SU-DHL-6 (cell line): ENCODE measurements at regions not wholly inside any gene's neighbourhood (a gene's known extent, or its start where the extent isn't known, plus 50 kb on each side); places are given as distances from the start of the nearest gene placed in this dataset.

ENCODE experiments used
- H2AFZ ChIP-seq: fragments of 200-600 bp; sonication (generic); 2 replicates; pipeline ENCODE4 v1.6.1; 2014; ENCODE audit warnings: low read depth, mild to moderate bottlenecking, moderate library complexity, mixed read lengths, antibody characterized with exemption, low read length; ENCODE audit not compliant: severe bottlenecking
- H3F3A ChIP-seq: fragments of 200-600 bp; shearing (Covaris generic); 2 replicates; pipeline ENCODE4 v1.6.0; 2016; ENCODE audit warnings: antibody characterized with exemption, mild to moderate bottlenecking; ENCODE audit not compliant: insufficient read depth
- H3K27ac ChIP-seq: fragments of 200-600 bp; sonication (generic); 2 replicates; pipeline ENCODE4 v1.5.1; 2016; ENCODE audit warnings: low read depth, mild to moderate bottlenecking, low read length, moderate library complexity, mixed read lengths
- H3K27me3 ChIP-seq: fragments of 200-600 bp; sonication (generic), shearing (Covaris generic); 2 replicates; pipeline ENCODE4 v1.6.0; 2014; ENCODE audit warnings: mild to moderate bottlenecking, low read length
- H3K36me3 ChIP-seq: fragments of 200-600 bp; sonication (generic); 2 replicates; pipeline ENCODE4 v1.6.1; 2014; ENCODE audit warnings: mild to moderate bottlenecking, low read length, mixed read lengths
- H3K4me2 ChIP-seq: fragments of 300-600, 200-600 bp; shearing (Covaris generic), sonication (generic); 2 replicates; pipeline ENCODE4 v1.6.0; 2014; ENCODE audit warnings: low read length, low read depth, mild to moderate bottlenecking; ENCODE audit not compliant: poor library complexity, severe bottlenecking
- H3K4me3 ChIP-seq: fragments of 200-600 bp; sonication (generic); 2 replicates; pipeline ENCODE4 v1.5.1; 2014; ENCODE audit warnings: antibody characterized with exemption, low read length, mild to moderate bottlenecking, mixed read lengths; ENCODE audit not compliant: insufficient read depth, poor library complexity, severe bottlenecking
- H3K79me2 ChIP-seq: fragments of 200-600 bp; sonication (generic); 2 replicates; pipeline ENCODE4 v1.6.1; 2014; ENCODE audit warnings: mild to moderate bottlenecking, low read length, moderate library complexity; ENCODE audit not compliant: insufficient read depth
- H3K9ac ChIP-seq: fragments of 200-600 bp; sonication (generic); 2 replicates; pipeline ENCODE4 v1.7.0; 2014; ENCODE audit warnings: mild to moderate bottlenecking, low read length
- H3K9me2 ChIP-seq: fragments of 200-600 bp; sonication (generic); replicated peaks from 2 replicates; pipeline ENCODE4 v1.6.1; 2014; ENCODE audit warnings: low read length; ENCODE audit not compliant: insufficient read depth
- H3K9me3 ChIP-seq: fragments of 200-600 bp; sonication (generic); 2 replicates; pipeline ENCODE4 v1.6.1; 2014; ENCODE audit warnings: low read length, mixed read lengths; ENCODE audit not compliant: insufficient read depth
- H4K20me1 ChIP-seq: fragments of 200-600 bp; sonication (generic); 2 replicates; pipeline ENCODE4 v1.6.1; 2014; ENCODE audit warnings: low read depth, mild to moderate bottlenecking, antibody characterized with exemption, low read length, moderate library complexity, mixed read lengths
- EZH2phosphoT487 ChIP-seq: fragments of 200-600 bp; sonication (generic), shearing (Covaris generic); conservative IDR thresholded peaks from 2 replicates; pipeline ENCODE4 v1.6.1; 2018; ENCODE audit warnings: mild to moderate bottlenecking, antibody characterized with exemption, low read length, moderate library complexity, mixed read lengths
- TF ChIP-seq, protein P1 (sequence below): fragments of 200-600 bp; sonication (generic); IDR thresholded peaks from one replicate; pipeline ENCODE4 v1.5.1; 2017; ENCODE audit warnings: antibody characterized with exemption, mild to moderate bottlenecking, low read length, moderate library complexity; ENCODE audit not compliant: insufficient read depth, poor library complexity, severe bottlenecking

DNA sequence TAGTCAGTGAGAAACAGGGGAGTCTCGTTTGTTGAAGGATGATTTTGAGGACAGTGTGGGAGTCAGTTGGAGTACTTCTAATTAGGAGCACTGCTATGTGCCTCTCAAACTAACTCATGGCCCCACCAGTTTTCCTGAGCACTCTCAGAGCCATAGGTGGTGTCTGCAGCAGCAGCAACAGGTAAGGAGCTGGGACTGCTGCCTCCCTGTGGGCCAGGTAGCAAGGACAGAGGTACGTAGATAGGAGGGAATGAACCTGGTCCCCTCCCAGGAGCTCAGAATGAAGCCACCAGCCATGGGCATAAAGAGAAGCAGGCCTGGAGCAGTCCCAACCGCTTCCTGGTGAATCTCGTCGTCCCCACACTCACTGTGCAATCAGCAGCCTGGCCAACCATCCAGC lies 183.4 kb downstream of the BUD13 start:
- Histone ChIP-seq H3K27me3 (no peaks in the 10 kb centered on the region), H3K36me3 (no peaks in the 10 kb centered on the region), H3K27ac (no peak overlapping the region), H3F3A (no peaks in the 10 kb centered on the region), H2AFZ (no peak overlapping the region), H4K20me1 (no peaks in the 10 kb centered on the region), H3K4me3 (no peak overlapping the region), H3K9me2 (no peaks in the 10 kb centered on the region; the same call in 1 of the 2 replicates), H3K4me2 (no peak overlapping the region), H3K79me2 (no peaks in the 10 kb centered on the region), H3K9ac (no peak overlapping the region), H3K9me3 (no peaks in the 10 kb centered on the region)
- TF ChIP-seq, protein P1, sequence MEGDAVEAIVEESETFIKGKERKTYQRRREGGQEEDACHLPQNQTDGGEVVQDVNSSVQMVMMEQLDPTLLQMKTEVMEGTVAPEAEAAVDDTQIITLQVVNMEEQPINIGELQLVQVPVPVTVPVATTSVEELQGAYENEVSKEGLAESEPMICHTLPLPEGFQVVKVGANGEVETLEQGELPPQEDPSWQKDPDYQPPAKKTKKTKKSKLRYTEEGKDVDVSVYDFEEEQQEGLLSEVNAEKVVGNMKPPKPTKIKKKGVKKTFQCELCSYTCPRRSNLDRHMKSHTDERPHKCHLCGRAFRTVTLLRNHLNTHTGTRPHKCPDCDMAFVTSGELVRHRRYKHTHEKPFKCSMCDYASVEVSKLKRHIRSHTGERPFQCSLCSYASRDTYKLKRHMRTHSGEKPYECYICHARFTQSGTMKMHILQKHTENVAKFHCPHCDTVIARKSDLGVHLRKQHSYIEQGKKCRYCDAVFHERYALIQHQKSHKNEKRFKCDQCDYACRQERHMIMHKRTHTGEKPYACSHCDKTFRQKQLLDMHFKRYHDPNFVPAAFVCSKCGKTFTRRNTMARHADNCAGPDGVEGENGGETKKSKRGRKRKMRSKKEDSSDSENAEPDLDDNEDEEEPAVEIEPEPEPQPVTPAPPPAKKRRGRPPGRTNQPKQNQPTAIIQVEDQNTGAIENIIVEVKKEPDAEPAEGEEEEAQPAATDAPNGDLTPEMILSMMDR, result no peak
- TF ChIP-seq EZH2phosphoT487, result no peak

DNA sequence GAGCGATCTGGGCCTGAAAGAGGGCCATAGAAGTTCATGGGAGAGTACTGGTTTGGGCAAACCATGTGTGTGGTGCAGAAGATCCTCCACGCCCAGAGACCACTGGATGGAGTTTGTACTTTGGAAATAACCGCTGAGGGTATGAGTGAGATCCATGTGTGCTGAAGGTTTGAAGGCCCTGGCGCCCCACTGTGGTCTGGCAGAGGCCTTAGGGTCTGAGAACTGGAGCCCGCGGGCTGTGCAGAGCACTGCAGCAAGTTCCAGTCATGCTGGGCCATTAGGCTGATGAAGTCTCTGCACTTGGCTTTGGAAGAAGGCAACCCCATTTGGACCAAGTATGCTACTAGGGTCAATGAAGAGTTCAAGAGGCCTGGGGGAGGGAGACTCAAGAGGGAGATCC lies 186.4 kb downstream of the BUD13 start:
- H3K79me2 ChIP-seq, result no peaks in the 10 kb centered on the region
- H3K36me3 ChIP-seq, result no peaks in the 10 kb centered on the region
- no peak overlapping the region for H3K4me2 ChIP-seq
- TF ChIP-seq EZH2phosphoT487, result no peak
- no peaks in the 10 kb centered on the region; the same call in 1 of the 2 replicates for H3K9me2 ChIP-seq
- H3K9ac ChIP-seq, result no peak overlapping the region
- H3K9me3 ChIP-seq, result no peaks in the 10 kb centered on the region
- no peaks in the 10 kb centered on the region for H4K20me1 ChIP-seq
- H3K27me3 ChIP-seq, result no peaks in the 10 kb centered on the region
- no peak overlapping the region for H2AFZ ChIP-seq
- H3F3A ChIP-seq, result no peaks in the 10 kb centered on the region
- H3K4me3 ChIP-seq, result no peak overlapping the region
- no peak overlapping the region for H3K27ac ChIP-seq

DNA sequence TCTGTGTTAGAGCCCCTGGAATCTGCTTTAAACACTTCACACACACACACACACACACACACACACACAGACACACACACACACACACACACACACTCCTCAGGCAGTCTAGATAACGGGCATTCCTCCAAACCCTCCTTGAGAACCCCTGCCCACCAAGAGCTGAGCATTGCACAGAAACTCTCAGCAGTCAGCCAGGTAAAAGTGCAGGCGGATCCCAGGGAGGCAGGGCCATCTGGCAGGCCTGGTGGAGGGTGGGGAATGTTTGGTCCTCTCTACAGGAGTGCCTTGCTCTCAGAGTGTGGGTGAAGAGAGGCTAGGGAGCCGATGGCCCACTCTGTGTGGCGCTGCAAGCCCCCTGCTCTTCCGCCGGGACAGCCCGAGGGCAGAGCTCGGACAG lies 190.2 kb downstream of the BUD13 start:
- H3K27me3 ChIP-seq, result no peaks in the 10 kb centered on the region
- no peak overlapping the region for H3K4me2 ChIP-seq
- H3K27ac ChIP-seq, result no peak overlapping the region

DNA sequence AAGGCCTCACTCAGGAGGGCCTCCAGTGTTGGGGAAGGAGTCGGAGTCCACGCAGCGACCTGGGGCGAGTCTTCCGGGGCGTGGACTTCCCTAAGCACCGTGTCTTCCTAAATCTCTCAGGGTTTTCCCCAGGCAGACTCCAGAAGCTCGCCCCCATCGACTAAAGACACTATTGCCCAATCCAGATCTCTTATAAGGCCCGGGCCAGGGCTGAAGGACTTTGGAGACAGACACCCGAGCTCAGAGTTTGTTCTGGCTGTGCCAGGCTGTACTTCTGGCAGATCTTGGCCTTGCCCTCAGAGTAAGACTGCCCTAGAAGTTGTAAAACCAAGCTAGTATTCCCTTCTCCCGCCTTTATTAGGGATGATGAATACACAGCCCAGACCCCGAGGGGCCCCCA lies 191.4 kb downstream of the BUD13 start:
- Histone ChIP-seq H3F3A (no peaks in the 10 kb centered on the region), H3K9me3 (no peaks in the 10 kb centered on the region), H2AFZ (no peak overlapping the region), H3K27me3 (no peaks in the 10 kb centered on the region), H3K9ac (no peak overlapping the region), H4K20me1 (no peaks in the 10 kb centered on the region), H3K27ac (no peak overlapping the region), H3K79me2 (no peaks in the 10 kb centered on the region), H3K36me3 (no peaks in the 10 kb centered on the region), H3K4me2 (no peak overlapping the region), H3K9me2 (no peaks in the 10 kb centered on the region), H3K4me3 (no peak overlapping the region)
- no peak for TF ChIP-seq EZH2phosphoT487
- TF ChIP-seq, protein P1, result no peak

More for the DNA sequence above, 190.2 kb downstream of the BUD13 start:
- H2AFZ ChIP-seq, result no peak overlapping the region
- no peaks in the 10 kb centered on the region for H4K20me1 ChIP-seq
- no peak overlapping the region for H3K9ac ChIP-seq
- no peaks in the 10 kb centered on the region for H3K9me2 ChIP-seq
- no peaks in the 10 kb centered on the region for H3K36me3 ChIP-seq
- no peak overlapping the region for H3K4me3 ChIP-seq
- no peaks in the 10 kb centered on the region for H3K9me3 ChIP-seq
- TF ChIP-seq, protein P1, result no peak
- no peaks in the 10 kb centered on the region for H3F3A ChIP-seq
- no peaks in the 10 kb centered on the region for H3K79me2 ChIP-seq
